NCI-H526 treated with DMSO at 0.1 percent for 48 hours (cell line): ENCODE measurements at regions not wholly inside any gene's neighbourhood (a gene's known extent, or its start where the extent isn't known, plus 50 kb on each side); places are given as distances from the start of the nearest gene placed in this dataset.
"Not testable (repeated sequence)": the region's sequence is repeated elsewhere in the genome, so short reads cannot be mapped to it uniquely, and the experiment has no call there.

Source experiments
- DNase-seq: peaks from one replicate; lab custom pipeline; 2025; lab: John Stamatoyannopoulos, UW

DNA sequence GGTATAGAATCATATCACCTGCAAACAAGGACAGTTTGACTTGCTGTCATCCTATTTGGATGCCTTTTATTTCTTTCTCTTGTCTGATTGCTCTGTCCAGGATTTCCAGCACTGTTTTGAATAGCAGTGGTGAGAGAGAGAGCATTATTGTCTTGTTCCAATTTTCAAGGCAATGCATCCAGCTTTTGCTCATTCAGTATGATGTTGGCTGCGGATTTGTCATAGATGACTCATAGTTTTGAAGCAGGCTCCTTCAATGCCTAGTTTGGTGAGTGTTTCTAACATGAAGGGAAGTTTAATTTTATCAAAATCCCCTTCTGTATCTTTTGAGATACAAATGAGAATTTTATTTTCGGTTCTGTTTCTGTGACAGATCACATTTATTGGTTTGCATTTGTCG is 518.9 kb downstream of the PCDH11X start:
- DNase-seq = not testable (repeated sequence)

DNA sequence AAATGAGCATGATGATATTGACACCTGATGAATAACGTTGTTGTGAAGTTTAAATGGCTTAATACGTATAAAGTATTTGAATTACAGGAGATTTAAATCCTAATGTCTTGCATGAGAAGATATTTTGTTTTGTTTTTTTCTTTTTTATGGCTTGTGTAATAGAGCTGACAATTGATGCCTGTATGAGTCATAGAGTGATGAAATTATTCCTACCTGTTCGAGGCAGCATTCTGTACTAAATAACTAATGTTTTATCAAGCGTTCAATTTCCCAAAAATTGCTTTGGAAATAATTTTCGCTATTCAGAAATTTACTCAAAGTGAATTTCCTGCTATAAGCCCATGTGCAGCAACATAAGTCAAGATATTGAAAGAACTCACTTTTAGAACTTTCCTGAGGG is 554.0 kb downstream of the PCDH11X start:
- DNase-seq = not testable (repeated sequence)

DNA sequence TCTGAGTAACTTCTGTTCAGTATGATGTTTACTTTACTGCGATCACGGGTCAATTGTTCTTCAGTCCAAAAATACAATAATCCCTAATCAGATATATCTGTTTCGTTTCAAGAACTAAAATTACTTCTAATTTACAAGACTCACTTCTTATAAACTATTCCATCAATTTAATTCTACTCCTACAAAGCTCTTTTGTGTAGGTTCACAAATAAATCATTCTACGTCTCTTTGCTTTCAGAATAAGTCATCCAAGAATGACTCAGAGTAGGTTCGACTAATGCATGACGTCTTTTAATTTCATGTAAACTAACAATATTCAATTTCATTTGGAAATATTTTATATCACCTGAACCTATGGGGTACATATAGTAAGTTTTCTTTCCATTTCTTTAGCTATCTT is 571.9 kb downstream of the PCDH11X start:
- DNase-seq = not testable (repeated sequence)

DNA sequence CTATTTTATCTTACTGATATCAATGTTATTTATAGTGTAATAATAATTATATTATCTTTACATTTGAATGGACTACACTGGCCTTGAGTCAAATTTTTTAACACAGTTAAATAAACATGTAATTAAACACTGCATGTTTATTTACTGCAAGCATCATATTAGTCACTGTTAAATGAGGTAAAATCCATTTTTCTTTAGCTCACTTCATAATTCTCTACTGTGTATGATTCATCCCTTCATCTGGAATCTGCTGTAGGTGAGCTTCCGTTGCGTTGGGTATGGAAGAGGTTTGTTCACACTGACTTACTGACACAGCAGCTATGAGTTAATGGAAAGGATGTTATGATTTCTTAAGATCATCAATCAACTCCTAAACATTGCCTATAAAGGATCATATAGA is 572.3 kb downstream of the PCDH11X start:
- no peak for DNase-seq
